Esophagus muscularis mucosa (tissue), 4 donors: ENCODE measurements at regions not wholly inside any gene's neighbourhood (a gene's known extent, or its start where the extent isn't known, plus 50 kb on each side); places are given as distances from the start of the nearest gene placed in this dataset.

Experiments
- DNase-seq: peaks from one replicate; pipeline ENCODE4 v3.0.0-alpha.2; 2017; ENCODE audit errors: extremely low spot score
- H3K27ac ChIP-seq, 4 donors: fragments of 200-600 bp; sonication (generic); replicated peaks in 1 of 4; 1 replicate in 3 of 4; 2 replicates in 1 of 4; pipeline ENCODE4 v1.5.1; 2016 to 2019; ENCODE audit warnings: mild to moderate bottlenecking in 1 of 4
- H3K27me3 ChIP-seq, 4 donors: fragments of 200-600 bp; sonication (generic); one replicate each; pipeline versions ENCODE4 v1.5.1 to v1.6.0; 2016 to 2019
- H3K36me3 ChIP-seq, 4 donors: fragments of 200-600 bp; sonication (generic); one replicate each; pipeline ENCODE4 v1.5.1; 2016 to 2019
- H3K4me1 ChIP-seq, 4 donors: fragments of 200-600 bp; sonication (generic); one replicate each; pipeline ENCODE4 v1.5.1; 2016 to 2019
- H3K4me3 ChIP-seq, 4 donors: fragments of 200-600 bp; sonication (generic); 1 replicate in 2 of 4; 2 replicates in 2 of 4; pipeline ENCODE4 v1.5.1; 2016 to 2019; ENCODE audit warnings: mild to moderate bottlenecking in 4 of 4, moderate library complexity in 1 of 4
- H3K9me3 ChIP-seq, 4 donors: fragments of 200-600 bp; sonication (generic); 1 replicate in 3 of 4; 2 replicates in 1 of 4; pipeline ENCODE4 v1.5.1; 2016 to 2019
- CTCF ChIP-seq, 3 experiments: fragments of 200-600 bp in 2 of 3; fragments of 450-650 bp in 1 of 3; sonication (generic) in 2 of 3; IDR thresholded peaks; one replicate each; pipeline ENCODE4 v1.5.1; 2017 to 2019; ENCODE audit warnings: antibody characterized with exemption in 3 of 3, mild to moderate bottlenecking in 2 of 3, moderate library complexity in 1 of 3
- EP300 ChIP-seq: sonication (generic); formaldehyde crosslinking; IDR thresholded peaks from one replicate; pipeline ENCODE4 v1.6.1; 2017; ENCODE audit warnings: antibody characterized with exemption
- POLR2A ChIP-seq: fragments of 450-650 bp; IDR thresholded peaks from one replicate; pipeline ENCODE4 v1.6.1; 2017; ENCODE audit warnings: antibody characterized with exemption, moderate library complexity, mild to moderate bottlenecking, low read depth
- POLR2AphosphoS5 ChIP-seq, 2 donors: sonication (generic); formaldehyde crosslinking; IDR thresholded peaks; one replicate each; pipeline ENCODE4 v1.6.1; 2017; ENCODE audit warnings: antibody characterized with exemption in 2 of 2
- WGBS: methylation state at CpG from one replicate; pipeline ENCODE4 v1.1.5; 2018; 5-methylcytosine and 5-hydroxymethylcytosine counted together
- intact Hi-C: fragments of 100-400 bp; cut with DNase I; formaldehyde crosslinking; loops from one replicate; pipeline ENCODE4 v1.15.1; 2023

DNA sequence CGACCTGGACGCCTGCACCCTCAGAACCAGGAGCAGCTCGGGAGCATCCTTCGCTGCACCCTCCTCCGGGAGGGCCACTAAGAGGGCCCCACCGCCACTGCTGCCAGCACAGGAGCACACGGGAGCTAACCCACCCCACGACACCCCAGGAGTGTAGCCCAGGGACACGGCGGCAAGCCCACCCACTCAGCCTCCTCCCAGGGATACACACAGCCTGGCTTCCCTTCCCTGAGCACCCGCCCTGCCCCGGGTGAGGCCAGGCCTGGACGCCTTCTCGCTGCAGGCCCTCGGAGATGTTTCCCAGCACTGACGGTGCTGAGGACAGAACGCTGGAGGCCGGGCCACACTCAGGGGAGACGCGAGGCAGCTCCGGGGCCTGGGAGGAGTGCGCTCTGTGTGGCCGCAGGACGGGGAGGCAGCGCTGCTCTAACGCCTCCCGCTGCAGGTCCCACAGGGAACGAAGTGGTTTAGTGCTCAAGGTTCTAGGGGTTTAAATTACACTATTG is 190.4 kb downstream of the BRD1 start:
- Histone ChIP-seq H3K27me3 (peaks cover 0 to 18% (median 0%) of the 10 kb centered on the region in 4 donors), H3K4me1 (peaks cover 0 to 8% (median 6%) of the 10 kb centered on the region in 4 donors), H3K36me3 (no peaks in the 10 kb centered on the region), H3K27ac (no peak overlapping the region), H3K9me3 (no peaks in the 10 kb centered on the region), H3K4me3 (no peak overlapping the region)
- intact Hi-C loops: no loop called here
- no peak for DNase-seq
- TF ChIP-seq EP300 (no peak), POLR2AphosphoS5 (IDR thresholded peaks at IDR 0.05) (no peak), CTCF (IDR thresholded peaks at IDR 0.05) (no peak), POLR2A (no peak)
- 97% methylated on average over 5 of the region's 28 CpGs for WGBS

DNA sequence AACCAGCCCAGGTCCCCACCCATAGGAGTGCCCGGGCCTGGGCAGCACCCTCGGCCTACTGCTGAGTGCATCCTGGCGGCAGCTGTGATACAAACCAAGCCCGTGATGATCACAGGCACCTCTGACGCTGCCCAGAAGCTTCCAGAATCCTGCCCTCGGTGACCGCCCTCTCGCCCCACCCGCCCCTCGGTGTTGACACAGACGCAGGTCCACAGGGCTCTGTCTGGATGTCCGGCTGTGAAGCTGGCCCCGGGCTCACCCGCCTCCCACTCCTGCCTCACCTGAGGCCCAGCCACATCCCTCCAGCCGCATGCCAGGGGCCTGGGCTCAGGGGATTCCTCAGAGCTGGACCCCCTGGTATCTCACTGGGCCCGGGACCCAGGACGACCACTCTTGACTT is 191.0 kb downstream of the BRD1 start:
- TF ChIP-seq CTCF (IDR thresholded peaks at IDR 0.05): no peak
- no peak for TF ChIP-seq POLR2AphosphoS5 (IDR thresholded peaks at IDR 0.05)
- no peak for TF ChIP-seq POLR2A
- no peak for TF ChIP-seq EP300
- no peak overlapping the region for H3K27ac ChIP-seq
- WGBS: 84% methylated on average over 6 of the region's 17 CpGs
- no peak overlapping the region for H3K4me3 ChIP-seq
- peaks cover 4 to 13% (median 11%) of the 10 kb centered on the region in 4 donors for H3K4me1 ChIP-seq
- H3K9me3 ChIP-seq: no peaks in the 10 kb centered on the region
- no peak for DNase-seq
- H3K36me3 ChIP-seq: no peaks in the 10 kb centered on the region
- peaks cover 0 to 18% (median 0%) of the 10 kb centered on the region in 4 donors for H3K27me3 ChIP-seq
- intact Hi-C loops: no loop called here

- no peaks in the 10 kb centered on the region for H3K9me3 ChIP-seq
- peaks cover 0 to 18% (median 0%) of the 10 kb centered on the region in 4 donors for H3K27me3 ChIP-seq
- 79% methylated on average over 10 of the region's 10 CpGs for WGBS
- H3K36me3 ChIP-seq: no peaks in the 10 kb centered on the region
- DNase-seq: no peak
- no peak overlapping the region for H3K27ac ChIP-seq
- TF ChIP-seq POLR2AphosphoS5 (IDR thresholded peaks at IDR 0.05) (no peak), POLR2A (no peak), CTCF (IDR thresholded peaks at IDR 0.05) (no peak), EP300 (no peak)
- H3K4me1 ChIP-seq: peaks cover 4 to 13% (median 11%) of the 10 kb centered on the region in 4 donors
- no peak overlapping the region for H3K4me3 ChIP-seq
- intact Hi-C loops: no loop called here
Measured at GRCh38 chr22:49636214-49636613, 191.5 kb downstream of the BRD1 start.

DNA sequence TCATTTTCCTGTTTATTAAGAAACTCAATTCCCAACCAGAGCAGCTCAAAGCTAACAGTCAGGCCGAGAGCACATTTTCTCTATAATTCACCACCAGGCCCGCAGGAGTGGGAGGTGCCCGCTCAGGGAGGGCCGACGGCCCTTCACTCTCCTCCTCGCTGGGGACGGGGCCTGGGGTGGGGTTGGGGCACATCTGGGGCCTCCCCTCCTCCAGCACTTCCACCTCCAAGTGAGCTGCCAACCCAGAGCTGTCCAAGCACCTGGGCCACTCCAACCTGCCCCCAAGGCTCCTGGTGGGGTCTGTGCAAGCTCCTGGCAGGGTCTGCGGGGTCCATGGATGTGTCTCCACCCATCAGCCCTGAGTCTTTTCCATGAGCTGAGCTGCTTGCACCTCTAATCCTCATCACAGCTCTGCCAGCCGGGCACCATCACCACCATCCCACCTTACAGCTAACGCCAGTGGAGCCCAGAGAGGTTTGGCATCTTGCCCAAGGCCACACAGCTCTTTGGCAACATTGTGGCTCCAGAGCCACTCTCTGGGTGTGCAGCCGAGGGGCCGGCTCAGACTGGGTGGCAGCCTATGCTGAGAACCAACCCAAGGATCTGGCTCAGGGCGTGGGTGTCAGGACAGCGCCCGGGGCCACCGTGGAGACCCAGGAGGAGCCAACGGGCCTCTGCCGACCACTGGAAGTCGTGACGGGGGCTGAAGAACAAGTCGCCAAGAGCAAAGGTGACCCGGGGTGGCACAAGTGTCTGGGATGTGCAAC is 193.5 kb downstream of the BRD1 start:
- no peak for DNase-seq
- no peak for TF ChIP-seq CTCF (IDR thresholded peaks at IDR 0.05)
- TF ChIP-seq EP300: no peak
- no peak for TF ChIP-seq POLR2AphosphoS5 (IDR thresholded peaks at IDR 0.05)
- TF ChIP-seq POLR2A: no peak
- H3K27ac ChIP-seq: no peak overlapping the region
- no peaks in the 10 kb centered on the region for H3K9me3 ChIP-seq
- 80% methylated on average over 17 of the region's 22 CpGs for WGBS
- peaks cover 0 to 18% (median 0%) of the 10 kb centered on the region in 4 donors for H3K27me3 ChIP-seq
- H3K4me1 ChIP-seq: peaks cover 4 to 13% (median 11%) of the 10 kb centered on the region in 4 donors
- no peaks in the 10 kb centered on the region for H3K36me3 ChIP-seq
- intact Hi-C loops: no loop called here
- H3K4me3 ChIP-seq: no peak overlapping the region
